LNCAP (cell line): ENCODE measurements at regions not wholly inside any gene's neighbourhood (a gene's known extent, or its start where the extent isn't known, plus 50 kb on each side); places are given as distances from the start of the nearest gene placed in this dataset.

ENCODE experiments used
- TF ChIP-seq, protein P1 (sequence below): fragments of 450-650 bp; IDR thresholded peaks from 2 replicates; pipeline ENCODE4 v1.5.1; 2017; ENCODE audit warnings: mild to moderate bottlenecking

DNA sequence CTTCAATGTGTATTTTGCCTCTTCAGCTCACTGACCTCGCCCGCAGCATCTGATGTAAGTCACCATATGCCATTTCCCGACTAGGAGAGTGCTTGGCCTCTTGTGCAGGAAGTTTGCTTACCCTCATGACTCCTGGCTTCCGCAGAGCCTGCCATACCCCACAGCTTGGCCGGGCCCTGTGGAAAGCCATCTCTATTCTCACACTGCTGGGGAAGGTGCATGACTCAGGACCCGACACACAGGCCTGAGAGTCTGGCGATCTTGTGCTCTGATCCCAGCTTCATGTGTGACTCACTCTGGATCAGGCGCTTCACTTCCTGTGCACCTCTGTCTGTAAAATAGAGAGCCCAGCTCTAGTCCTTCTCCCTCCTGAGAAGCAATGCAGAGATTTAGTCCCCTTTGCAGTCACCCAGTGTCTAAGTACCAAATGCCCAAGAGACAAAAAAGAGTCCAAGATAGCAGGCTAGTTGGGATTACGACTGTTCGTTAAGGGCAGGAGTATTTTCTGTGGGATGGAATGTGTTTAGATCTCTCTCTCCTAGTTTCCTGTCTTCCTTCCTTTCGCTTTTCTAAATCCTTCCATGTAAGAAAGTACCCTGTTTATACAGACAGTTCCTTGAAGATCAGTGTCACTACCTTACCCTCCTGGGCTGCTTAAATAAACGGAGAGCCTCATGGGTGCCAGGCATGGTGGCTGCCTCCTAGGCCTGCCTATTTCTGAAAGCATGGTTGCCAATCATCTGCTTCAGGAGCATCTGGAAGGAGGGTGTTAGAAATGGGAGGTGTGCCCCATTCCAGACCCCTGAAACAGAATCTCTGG lies 62.8 kb upstream of the KIF26B start:
- TF ChIP-seq, protein P1, sequence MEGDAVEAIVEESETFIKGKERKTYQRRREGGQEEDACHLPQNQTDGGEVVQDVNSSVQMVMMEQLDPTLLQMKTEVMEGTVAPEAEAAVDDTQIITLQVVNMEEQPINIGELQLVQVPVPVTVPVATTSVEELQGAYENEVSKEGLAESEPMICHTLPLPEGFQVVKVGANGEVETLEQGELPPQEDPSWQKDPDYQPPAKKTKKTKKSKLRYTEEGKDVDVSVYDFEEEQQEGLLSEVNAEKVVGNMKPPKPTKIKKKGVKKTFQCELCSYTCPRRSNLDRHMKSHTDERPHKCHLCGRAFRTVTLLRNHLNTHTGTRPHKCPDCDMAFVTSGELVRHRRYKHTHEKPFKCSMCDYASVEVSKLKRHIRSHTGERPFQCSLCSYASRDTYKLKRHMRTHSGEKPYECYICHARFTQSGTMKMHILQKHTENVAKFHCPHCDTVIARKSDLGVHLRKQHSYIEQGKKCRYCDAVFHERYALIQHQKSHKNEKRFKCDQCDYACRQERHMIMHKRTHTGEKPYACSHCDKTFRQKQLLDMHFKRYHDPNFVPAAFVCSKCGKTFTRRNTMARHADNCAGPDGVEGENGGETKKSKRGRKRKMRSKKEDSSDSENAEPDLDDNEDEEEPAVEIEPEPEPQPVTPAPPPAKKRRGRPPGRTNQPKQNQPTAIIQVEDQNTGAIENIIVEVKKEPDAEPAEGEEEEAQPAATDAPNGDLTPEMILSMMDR = no peak

DNA sequence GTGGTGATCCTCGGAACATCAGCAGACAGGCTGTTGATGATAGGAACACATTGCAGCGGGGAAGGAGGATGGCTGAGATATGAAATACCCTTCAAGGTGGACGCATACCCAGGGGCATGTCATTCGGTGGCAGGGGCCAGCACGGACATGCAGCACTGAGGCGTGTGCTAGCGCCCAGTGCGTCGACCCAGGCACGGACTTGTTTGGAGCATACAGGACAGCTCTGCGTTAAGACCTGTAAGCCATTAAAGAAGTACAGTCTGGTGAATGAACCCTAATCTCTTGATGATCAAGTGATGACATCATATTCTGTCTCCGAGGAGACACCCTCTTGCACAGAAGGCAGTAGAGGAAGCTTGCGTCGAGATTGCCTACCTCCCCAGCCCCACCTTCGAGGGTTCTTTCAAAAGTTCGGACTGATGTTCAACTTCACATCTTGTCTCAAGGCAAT lies 63.6 kb upstream of the KIF26B start:
- TF ChIP-seq, protein P1 = no peak

DNA sequence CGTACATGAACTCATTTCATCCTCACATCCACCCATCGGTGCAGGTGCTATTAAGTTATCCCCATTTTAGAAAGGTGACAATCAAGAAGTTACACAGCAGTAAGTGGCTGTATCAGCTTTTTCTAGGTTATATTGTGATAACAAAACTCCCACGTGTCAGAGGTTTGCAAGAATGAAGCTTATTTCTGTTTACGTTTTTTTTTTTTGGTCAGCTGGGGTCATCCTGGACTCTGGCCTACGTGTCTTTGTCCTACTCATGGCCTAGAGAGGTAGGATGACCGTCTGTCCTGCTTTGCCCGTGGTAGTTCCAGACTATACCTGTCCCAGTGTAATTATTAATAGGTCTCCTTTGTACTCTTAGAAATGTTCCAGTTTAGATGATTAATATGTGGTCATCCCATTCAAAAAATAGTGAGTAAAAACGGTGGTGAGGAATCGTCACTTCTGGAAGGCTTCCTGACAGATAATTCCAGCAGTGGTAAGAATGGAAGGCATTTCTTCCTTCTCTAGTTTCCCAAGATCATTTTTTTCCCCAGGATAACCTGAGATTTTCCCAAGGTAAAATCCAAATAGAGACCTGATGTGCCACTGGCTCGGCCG lies 64.2 kb upstream of the KIF26B start:
- TF ChIP-seq, protein P1 = no peak

DNA sequence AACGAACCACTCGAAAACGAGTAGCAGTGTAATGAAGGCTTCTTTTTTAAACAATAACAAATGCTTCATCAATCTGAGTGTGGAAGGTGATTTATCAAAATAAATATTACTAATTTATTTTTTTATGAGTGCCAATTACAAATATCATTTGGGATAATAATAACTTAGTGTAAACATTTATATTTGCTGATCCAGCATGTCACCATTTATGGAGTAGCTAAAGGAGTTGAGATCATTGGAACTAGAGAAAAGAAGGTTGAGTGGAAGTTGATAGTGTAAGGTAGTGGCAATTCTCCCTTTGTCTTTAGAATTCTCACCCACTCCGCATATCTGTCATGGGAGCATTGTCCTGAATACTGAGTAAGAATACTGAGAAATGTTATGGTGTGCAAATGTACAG lies 67.1 kb upstream of the KIF26B start:
- TF ChIP-seq, protein P1 = no peak

DNA sequence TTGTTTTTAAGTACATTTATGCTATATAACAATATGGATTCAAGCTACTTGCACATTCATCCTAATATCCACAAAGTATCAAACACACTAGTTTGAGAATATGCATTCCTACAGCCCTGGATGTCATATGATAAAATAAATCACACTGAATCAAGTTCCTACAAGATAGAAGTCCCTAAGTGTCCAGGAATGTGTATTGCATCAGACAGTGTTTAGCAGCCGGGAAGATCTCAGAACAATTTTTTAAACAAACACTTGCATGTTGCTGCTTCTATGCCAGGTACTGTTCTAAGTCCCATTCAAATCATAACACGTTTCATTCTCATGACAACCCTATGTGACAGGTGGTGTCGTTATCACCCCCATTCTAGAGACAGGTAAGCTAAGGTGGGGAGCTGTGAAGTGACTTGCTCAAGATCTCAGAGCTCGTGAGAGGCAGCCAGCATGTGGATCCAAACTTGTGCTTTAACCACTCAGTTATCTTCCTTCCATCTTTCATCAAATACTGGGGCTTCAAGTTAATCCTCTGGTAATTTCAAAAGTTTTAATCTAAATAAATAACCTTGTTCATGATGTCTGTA lies 68.3 kb upstream of the KIF26B start:
- TF ChIP-seq, protein P1 = no peak

DNA sequence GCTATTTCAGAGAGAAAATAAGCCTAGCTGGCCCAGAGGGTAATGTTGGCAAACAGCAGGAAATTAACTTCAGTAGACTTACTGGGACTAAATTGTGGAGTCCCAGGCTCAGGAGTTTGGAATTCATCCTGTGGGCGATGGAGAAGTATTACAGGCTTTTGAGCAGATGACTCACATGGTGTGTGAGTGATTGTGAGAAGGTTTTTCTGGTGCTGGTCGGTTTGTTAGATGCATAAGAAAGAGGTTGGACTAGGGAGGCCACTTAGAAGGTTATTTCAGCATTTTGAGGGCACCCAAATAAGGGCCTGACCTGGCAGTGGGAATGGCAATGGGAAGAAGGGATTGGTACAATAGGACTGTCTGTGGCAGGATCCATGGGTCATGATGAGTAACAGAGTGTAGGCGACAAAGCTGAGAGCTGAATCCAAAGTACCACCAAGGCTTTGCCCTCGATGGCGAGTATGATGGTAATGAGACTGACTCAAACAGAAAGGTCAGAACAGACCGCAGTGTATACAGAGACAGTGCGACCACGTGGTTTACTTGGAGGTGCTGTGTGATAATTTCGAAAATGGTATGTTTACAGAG lies 69.2 kb upstream of the KIF26B start:
- TF ChIP-seq, protein P1 = no peak

DNA sequence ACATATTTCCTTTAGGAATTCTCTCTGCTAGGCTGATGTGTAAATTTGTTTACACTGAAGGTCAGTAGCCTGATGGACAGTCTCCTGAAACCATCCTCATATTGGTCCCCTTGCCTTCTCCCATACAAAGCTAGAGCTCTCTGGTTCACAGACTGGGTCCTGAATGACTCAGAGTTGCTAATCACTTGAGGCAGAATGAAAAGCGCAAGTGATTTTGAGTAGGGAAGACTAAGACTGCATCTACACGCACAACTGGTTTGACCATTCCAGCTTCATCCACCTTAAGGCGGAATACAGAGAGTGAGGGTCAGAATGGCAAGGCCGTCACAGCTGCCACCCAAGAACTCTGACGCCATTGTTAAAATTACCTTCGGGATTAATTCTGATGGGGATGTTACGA lies 70.2 kb upstream of the KIF26B start:
- TF ChIP-seq, protein P1 = no peak
